ENCODE measurements at regions not wholly inside any gene's neighbourhood (a gene's known extent, or its start where the extent isn't known, plus 50 kb on each side); places are given as distances from the start of the nearest gene placed in this dataset.
"Not testable (repeated sequence)": the region's sequence is repeated elsewhere in the genome, so short reads cannot be mapped to it uniquely, and the experiment has no call there.

DNA sequence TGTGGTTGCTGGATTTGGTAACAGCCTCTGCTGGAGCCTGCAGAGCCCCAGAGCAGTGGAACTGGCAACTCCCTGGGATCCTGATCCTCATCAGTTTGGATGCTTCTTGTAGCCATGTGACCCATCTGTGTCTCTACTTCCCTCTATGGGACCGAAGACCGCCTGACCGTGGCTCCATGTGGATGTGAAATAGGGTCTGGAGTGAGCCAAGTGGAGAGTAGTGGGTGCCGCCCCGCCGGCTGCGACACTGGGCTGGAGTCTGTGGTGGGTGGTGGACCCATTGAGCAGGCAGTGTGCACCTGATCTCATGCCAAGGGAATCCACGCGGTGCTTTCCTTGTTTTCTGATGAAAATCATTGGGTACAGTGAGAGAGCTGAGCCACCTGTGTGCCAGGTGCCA is 543.2 kb upstream of the B3GAT1 start:
- Histone ChIP-seq H3K4me1 (ENCODE audit: low read length) (peaks cover 28% of the 10 kb centered on the region), H3K9ac (ENCODE audit: low read length) (no peak overlapping the region), H3K9me3 (ENCODE audit: low read length) (no peaks in the 10 kb centered on the region), H2AFZ (ENCODE audit: low read length) (no peak overlapping the region), H3K4me2 (ENCODE audit: low read depth, low read length, poor library complexity, severe bottlenecking) (no peak overlapping the region), H3K27me3 (ENCODE audit: low read length) (no peaks in the 10 kb centered on the region), H3K27ac (ENCODE audit: low read length) (no peak overlapping the region), H3K4me3 (ENCODE audit: low read length) (no peak overlapping the region), H3K79me2 (ENCODE audit: low read length) (no peaks in the 10 kb centered on the region), H3K36me3 (ENCODE audit: insufficient read depth, low read length) (no peaks in the 10 kb centered on the region), H4K20me1 (ENCODE audit: insufficient read depth, low read depth, low read length) (no peaks in the 10 kb centered on the region), H3K9me2 (replicated peaks; ENCODE audit: insufficient read depth, low read length) (no peaks in the 10 kb centered on the region)
- DNase-seq: no peak

DNA sequence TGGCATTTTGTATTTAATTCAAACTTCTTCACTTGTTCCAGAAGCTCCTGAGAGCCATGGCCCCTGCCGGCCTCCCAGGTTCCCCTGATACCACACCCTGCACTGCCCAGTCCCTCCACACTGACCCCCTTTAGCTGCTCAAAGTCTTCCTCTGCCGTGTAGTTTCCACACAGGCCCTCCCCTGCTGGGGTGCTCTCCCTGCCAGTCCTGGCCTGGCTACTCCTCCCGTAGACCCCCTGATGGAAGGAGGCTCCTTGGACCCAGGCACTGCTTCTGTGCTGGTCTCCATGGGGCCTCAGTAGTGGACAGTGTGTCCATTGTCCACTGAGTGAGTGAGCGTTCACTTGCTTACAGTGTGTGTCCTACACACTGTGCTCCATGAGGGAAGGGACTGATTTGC is 542.4 kb upstream of the B3GAT1 start:
- not testable (repeated sequence) for H3K36me3 ChIP-seq (ENCODE audit: insufficient read depth, low read length); H3K9me3 ChIP-seq (ENCODE audit: low read length); H3K9me2 ChIP-seq (replicated peaks; ENCODE audit: insufficient read depth, low read length); H3K27me3 ChIP-seq (ENCODE audit: low read length); H3K79me2 ChIP-seq (ENCODE audit: low read length); H3K27ac ChIP-seq (ENCODE audit: low read length); H4K20me1 ChIP-seq (ENCODE audit: insufficient read depth, low read depth, low read length); H3K9ac ChIP-seq (ENCODE audit: low read length); H3K4me2 ChIP-seq (ENCODE audit: low read depth, low read length, poor library complexity, severe bottlenecking); H3K4me3 ChIP-seq (ENCODE audit: low read length); DNase-seq; H2AFZ ChIP-seq (ENCODE audit: low read length)
- peaks cover 36% of the 10 kb centered on the region for H3K4me1 ChIP-seq (ENCODE audit: low read length)

DNA sequence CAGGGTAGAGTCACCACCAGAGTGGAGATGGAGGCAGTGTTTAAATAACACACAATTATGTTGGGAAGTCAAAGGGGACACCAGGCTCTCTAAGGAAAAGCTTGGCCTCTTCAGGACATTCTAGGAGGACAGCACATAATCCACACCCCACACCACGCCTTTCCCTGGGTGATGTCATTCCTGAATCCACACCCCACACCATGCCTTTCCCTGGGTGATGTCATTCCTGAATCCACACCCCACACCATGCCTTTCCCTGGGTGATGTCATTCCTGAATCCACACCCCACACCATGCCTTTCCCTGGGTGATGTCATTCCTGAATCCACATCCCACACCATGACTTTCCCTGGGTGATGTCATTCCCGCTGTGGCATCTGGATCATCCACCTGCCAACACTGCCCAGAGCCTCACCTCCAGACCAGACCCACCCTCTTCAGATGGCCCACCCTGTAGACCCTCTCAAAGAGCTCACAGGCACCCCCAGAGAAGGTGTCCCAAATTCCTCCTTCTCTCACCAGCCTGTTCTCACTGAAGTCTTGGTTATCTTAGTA is 541.5 kb upstream of the B3GAT1 start:
- H3K9ac ChIP-seq (ENCODE audit: low read length); H4K20me1 ChIP-seq (ENCODE audit: insufficient read depth, low read depth, low read length); H3K27ac ChIP-seq (ENCODE audit: low read length); H3K4me3 ChIP-seq (ENCODE audit: low read length); H3K79me2 ChIP-seq (ENCODE audit: low read length); H3K27me3 ChIP-seq (ENCODE audit: low read length); H3K9me3 ChIP-seq (ENCODE audit: low read length); H3K4me2 ChIP-seq (ENCODE audit: low read depth, low read length, poor library complexity, severe bottlenecking); H3K36me3 ChIP-seq (ENCODE audit: insufficient read depth, low read length); H3K9me2 ChIP-seq (replicated peaks; ENCODE audit: insufficient read depth, low read length); H2AFZ ChIP-seq (ENCODE audit: low read length); DNase-seq: not testable (repeated sequence)
- peaks cover 42% of the 10 kb centered on the region for H3K4me1 ChIP-seq (ENCODE audit: low read length)

DNA sequence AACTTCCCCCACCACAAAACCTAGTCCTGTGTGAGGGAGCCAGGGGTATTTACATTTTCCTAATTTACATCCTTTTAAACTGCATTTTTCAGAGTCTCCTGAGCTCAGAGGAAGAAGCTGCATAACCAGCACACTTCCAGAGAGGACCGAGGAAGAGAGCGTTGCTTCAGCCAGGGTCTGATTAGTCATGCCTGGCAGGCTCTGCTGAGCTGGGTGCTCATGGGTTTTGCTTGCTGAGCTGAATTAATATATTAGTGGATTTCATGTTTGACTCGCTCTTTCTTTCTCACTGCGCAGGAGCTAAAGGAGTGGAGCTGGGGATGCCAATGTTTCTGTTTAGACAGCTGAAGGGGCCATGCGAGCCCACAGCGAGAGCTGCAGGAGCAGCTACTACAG is 539.3 kb upstream of the B3GAT1 start:
- Histone ChIP-seq H3K4me2 (ENCODE audit: low read depth, low read length, poor library complexity, severe bottlenecking) (peak overlapping the region; percentile 52), H2AFZ (ENCODE audit: low read length) (0 out of 2 replicates have a peak overlapping the region, but pooled peaks have one; percentile 48), H3K9me2 (replicated peaks; ENCODE audit: insufficient read depth, low read length) (no peaks in the 10 kb centered on the region), H3K79me2 (ENCODE audit: low read length) (no peaks in the 10 kb centered on the region), H3K4me1 (ENCODE audit: low read length) (peaks cover 53% of the 10 kb centered on the region), H3K9me3 (ENCODE audit: low read length) (no peaks in the 10 kb centered on the region), H3K36me3 (ENCODE audit: insufficient read depth, low read length) (no peaks in the 10 kb centered on the region), H3K4me3 (ENCODE audit: low read length) (peak overlapping the region; percentile 42), H4K20me1 (ENCODE audit: insufficient read depth, low read depth, low read length) (no peaks in the 10 kb centered on the region), H3K27me3 (ENCODE audit: low read length) (no peaks in the 10 kb centered on the region), H3K9ac (ENCODE audit: low read length) (peak overlapping the region; percentile 57), H3K27ac (ENCODE audit: low read length) (peak overlapping the region; percentile 95)
- peak; percentile 90 for DNase-seq

DNA sequence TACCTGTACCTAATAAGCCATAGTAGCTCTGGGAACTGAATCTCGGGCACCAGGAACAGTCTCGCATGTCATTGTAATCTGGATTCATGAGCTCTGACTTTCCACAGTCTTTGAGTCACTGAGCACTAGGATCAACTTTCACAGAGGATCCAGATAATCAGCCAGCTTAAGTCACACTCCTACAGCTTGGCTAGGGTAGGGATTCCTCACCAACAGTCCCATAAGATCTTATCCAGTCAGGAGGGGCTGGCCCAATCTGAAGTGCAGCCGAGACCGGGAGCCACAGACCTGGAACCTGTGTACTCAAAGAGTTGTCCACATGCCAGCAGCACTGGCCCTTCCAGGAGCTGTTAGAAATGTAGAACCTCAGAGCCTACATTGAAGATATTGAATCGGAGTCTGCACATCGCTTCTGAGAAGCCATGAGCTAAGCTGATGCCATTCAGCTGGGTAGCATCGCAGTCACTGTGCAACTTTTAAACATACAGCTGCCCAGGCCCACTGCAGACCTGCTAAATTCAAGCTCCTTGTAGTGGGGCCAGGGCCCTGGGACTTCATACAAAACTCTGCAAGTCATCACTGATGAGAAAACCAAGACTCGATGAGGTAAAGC is 538.8 kb upstream of the B3GAT1 start:
- Histone ChIP-seq H3K4me3 (ENCODE audit: low read length) (peak overlapping the region; percentile 42; the same call in 1 of the 2 replicates), H3K9ac (ENCODE audit: low read length) (peak overlapping the region; percentile 66), H3K79me2 (ENCODE audit: low read length) (no peaks in the 10 kb centered on the region), H2AFZ (ENCODE audit: low read length) (no peak overlapping the region), H4K20me1 (ENCODE audit: insufficient read depth, low read depth, low read length) (no peaks in the 10 kb centered on the region), H3K9me3 (ENCODE audit: low read length) (no peaks in the 10 kb centered on the region), H3K27ac (ENCODE audit: low read length) (peak overlapping the region; percentile 95), H3K36me3 (ENCODE audit: insufficient read depth, low read length) (no peaks in the 10 kb centered on the region), H3K4me1 (ENCODE audit: low read length) (peaks cover 58% of the 10 kb centered on the region), H3K4me2 (ENCODE audit: low read depth, low read length, poor library complexity, severe bottlenecking) (peak overlapping the region; percentile 52), H3K27me3 (ENCODE audit: low read length) (no peaks in the 10 kb centered on the region), H3K9me2 (replicated peaks; ENCODE audit: insufficient read depth, low read length) (no peaks in the 10 kb centered on the region)
- no peak for DNase-seq

DNA sequence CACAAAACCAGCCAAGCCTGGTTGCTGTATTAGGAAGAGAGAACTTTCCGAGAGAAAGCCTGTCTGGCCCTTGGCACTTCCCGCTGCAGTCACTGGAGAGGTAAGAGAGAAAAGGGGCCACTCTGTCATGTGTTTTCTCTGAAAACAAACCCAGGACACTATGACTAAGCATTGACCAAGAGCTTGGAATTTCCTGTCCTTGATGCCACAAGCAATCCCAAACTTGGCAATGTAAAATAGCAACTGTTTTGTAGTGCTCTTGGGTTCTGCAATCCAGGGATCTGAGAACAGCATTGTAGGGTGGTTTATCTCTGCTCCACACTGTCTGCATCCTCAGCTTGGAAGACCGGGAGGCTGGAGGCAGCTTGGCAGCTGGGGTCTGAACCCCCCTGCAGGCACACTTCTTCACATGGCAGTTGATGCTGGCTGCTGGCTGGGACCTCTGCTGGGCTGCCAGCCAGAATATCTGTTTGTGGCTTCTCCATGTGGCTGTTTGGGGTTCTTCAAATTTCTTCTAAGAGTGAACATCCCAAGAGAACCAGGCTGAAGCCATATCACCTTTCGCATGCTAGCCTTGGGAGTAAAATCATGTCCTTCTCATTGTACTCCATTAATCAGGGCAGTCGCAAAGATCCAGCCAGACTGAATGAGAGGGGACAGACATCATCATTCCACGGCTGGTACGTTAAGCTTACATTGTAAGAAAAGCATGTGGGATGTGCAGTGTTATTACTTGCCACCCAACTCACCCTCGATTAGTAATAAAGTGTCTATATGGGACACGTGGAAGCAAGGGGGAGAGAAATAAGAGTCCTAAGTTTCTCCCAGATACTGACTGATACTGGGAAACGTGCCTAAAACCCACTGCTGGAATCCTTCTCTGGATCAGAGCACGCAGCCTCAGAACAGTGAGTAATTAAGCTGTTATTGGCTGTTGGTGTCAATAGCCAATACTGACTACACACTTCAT is 537.4 kb upstream of the B3GAT1 start:
- no peak for DNase-seq
- peak overlapping the region; percentile 62; the same call in 1 of the 2 replicates for H2AFZ ChIP-seq (ENCODE audit: low read length)
- peaks cover 60% of the 10 kb centered on the region for H3K4me1 ChIP-seq (ENCODE audit: low read length)
- H3K27me3 ChIP-seq (ENCODE audit: low read length): no peaks in the 10 kb centered on the region
- H3K79me2 ChIP-seq (ENCODE audit: low read length): no peaks in the 10 kb centered on the region
- peak overlapping the region; percentile 95 for H3K27ac ChIP-seq (ENCODE audit: low read length)
- no peak overlapping the region for H3K9ac ChIP-seq (ENCODE audit: low read length)
- H4K20me1 ChIP-seq (ENCODE audit: insufficient read depth, low read depth, low read length): no peaks in the 10 kb centered on the region
- H3K4me3 ChIP-seq (ENCODE audit: low read length): no peak overlapping the region
- no peaks in the 10 kb centered on the region for H3K9me2 ChIP-seq (replicated peaks; ENCODE audit: insufficient read depth, low read length)
- no peaks in the 10 kb centered on the region for H3K36me3 ChIP-seq (ENCODE audit: insufficient read depth, low read length)
- H3K4me2 ChIP-seq (ENCODE audit: low read depth, low read length, poor library complexity, severe bottlenecking): peak overlapping the region; percentile 52
- H3K9me3 ChIP-seq (ENCODE audit: low read length): no peaks in the 10 kb centered on the region

DNA sequence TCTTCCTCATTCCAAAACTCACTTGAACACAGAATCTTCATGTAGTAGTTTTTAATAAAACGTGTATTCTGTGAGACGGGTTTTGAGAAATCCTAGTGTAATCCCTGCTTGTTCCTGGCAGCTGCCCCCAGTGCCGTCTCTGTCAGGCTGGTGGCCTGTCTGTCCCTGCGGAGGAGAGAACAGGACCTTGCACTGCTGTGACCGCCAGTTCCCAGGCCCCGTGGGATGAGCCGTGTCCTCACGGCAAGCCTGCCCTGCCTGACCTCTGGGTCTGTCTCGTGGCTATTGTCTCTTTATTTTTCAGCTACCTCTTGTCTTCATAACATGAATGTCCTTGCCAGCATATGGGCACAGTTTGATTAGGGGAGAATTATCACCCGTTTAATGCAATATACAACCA is 535.5 kb upstream of the B3GAT1 start:
- no peaks in the 10 kb centered on the region for H3K9me3 ChIP-seq (ENCODE audit: low read length)
- no peak overlapping the region for H3K4me2 ChIP-seq (ENCODE audit: low read depth, low read length, poor library complexity, severe bottlenecking)
- no peaks in the 10 kb centered on the region for H3K36me3 ChIP-seq (ENCODE audit: insufficient read depth, low read length)
- no peaks in the 10 kb centered on the region for H3K79me2 ChIP-seq (ENCODE audit: low read length)
- H3K27me3 ChIP-seq (ENCODE audit: low read length): no peaks in the 10 kb centered on the region
- H3K4me3 ChIP-seq (ENCODE audit: low read length): no peak overlapping the region
- H4K20me1 ChIP-seq (ENCODE audit: insufficient read depth, low read depth, low read length): no peaks in the 10 kb centered on the region
- peaks cover 55% of the 10 kb centered on the region for H3K4me1 ChIP-seq (ENCODE audit: low read length)
- H3K9ac ChIP-seq (ENCODE audit: low read length): no peak overlapping the region
- no peak overlapping the region for H3K27ac ChIP-seq (ENCODE audit: low read length)
- DNase-seq: no peak
- H2AFZ ChIP-seq (ENCODE audit: low read length): no peak overlapping the region
- H3K9me2 ChIP-seq (replicated peaks; ENCODE audit: insufficient read depth, low read length): no peaks in the 10 kb centered on the region

DNA sequence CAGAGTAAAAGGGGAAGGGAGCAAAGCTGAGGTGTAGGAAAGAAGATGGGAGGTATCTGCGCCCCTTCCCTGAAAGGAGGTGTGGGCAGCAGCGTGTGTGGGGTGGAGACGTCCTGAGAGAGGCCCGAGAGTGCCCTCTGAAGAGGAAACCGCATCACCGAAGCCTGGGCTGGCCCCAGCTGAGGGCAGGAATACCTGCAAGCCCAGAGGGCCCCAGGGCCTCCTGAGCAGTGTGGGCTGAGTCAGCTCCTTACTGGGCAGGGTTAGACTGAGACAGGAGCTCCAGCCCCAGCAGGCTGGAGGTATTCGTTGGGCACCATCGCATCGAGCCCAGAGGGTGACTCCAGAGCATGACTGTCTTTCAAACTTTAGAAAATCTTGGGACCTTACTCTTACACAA is 534.0 kb upstream of the B3GAT1 start:
- Histone ChIP-seq H3K79me2 (ENCODE audit: low read length) (no peaks in the 10 kb centered on the region), H3K4me1 (ENCODE audit: low read length) (peaks cover 39% of the 10 kb centered on the region), H3K9me3 (ENCODE audit: low read length) (no peaks in the 10 kb centered on the region), H2AFZ (ENCODE audit: low read length) (no peak overlapping the region), H3K36me3 (ENCODE audit: insufficient read depth, low read length) (no peaks in the 10 kb centered on the region), H3K4me2 (ENCODE audit: low read depth, low read length, poor library complexity, severe bottlenecking) (no peak overlapping the region), H3K9ac (ENCODE audit: low read length) (no peak overlapping the region), H3K27ac (ENCODE audit: low read length) (no peak overlapping the region), H4K20me1 (ENCODE audit: insufficient read depth, low read depth, low read length) (no peaks in the 10 kb centered on the region), H3K9me2 (replicated peaks; ENCODE audit: insufficient read depth, low read length) (no peaks in the 10 kb centered on the region), H3K27me3 (ENCODE audit: low read length) (no peaks in the 10 kb centered on the region), H3K4me3 (ENCODE audit: low read length) (no peak overlapping the region)
- DNase-seq: no peak

All from Karpas-422 (cell line).